Muscle of back (tissue), 3 donors: ENCODE measurements at regions not wholly inside any gene's neighbourhood (a gene's known extent, or its start where the extent isn't known, plus 50 kb on each side); places are given as distances from the start of the nearest gene placed in this dataset.
"Not testable (repeated sequence)": the region's sequence is repeated elsewhere in the genome, so short reads cannot be mapped to it uniquely, and the experiment has no call there.

ENCODE experiments used
- DNase-seq, 3 donors: peaks; one replicate each; pipeline versions ENCODE4 v3.0.0 to v3.0.0-alpha.2; 2013

DNA sequence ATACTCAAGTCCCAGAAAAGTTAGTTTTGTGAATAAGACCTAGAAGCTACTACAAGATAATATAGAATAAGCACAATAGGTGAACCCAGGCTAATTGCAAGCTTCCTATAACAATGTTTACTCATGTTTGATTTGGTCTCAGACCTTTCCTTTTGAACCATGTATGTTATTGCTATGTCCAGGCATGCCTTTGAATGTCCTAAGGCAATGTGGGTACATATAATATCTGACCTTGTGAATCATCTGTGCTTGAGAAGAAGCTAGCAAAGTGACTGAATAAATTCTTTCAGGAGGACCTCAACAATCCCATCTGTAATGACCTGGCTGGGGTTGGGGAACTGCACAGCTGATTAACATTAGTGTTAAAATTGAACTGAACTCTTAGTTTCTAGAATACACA lies 1285.9 kb upstream of the CELF4 start:
- DNase-seq, result no peak

DNA sequence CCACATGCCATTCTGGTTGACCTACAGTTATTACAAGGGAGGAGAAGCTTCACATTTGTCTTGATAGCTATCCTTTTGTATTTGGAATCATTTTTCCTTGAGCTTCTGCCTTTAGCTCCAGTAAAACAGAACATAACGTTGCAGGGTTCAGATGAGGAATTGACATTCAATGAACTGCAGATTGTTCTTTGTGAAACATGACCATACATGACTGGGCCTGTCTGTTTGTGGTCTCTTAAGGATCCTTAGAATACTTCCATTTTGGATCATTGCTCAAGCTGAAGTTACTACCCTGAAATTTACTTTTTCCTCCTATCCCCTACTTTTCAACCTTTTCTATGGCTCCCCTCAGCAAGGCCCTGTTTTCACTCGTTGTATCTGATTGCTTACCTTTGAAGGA lies 1281.7 kb upstream of the CELF4 start:
- DNase-seq, result no peak

DNA sequence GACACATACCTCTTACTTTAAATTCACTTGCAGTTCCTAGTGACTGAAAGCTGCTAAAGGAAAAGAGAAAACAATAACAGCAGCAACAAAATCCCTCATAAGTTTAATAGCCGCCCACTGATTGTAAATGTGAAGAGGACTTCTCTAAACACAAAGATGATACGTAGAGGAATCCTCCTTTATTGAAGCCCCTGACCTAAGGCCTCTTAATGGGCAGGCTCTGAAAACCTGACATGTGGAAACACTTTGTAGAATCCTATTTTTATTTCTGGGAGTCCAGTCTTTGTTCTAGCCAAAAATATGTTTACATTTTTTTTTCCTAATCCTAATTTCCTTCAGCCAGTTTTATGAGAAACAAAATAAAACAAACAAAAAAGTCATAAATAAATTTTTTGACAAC lies 1277.7 kb upstream of the CELF4 start:
- DNase-seq, result peak; percentile 6 to 55 (median 14)

DNA sequence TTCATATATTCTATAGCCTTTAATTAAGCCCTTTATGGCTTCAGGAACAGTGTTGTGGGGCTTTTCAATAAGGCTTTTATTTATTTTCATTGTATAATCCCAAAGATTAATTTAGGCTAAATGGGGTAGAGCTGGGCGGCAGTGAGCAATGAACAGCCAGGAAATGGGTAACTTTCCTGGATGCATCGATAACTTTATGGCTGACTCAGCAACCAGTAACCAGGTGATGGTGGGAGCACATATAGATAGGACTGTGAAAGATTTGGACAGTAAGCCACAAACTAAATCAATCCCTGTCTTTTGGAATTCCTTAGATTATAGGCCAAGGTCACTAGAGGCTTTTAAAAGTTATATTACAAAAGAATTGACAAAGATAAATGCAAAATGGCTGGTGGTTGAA lies 1260.6 kb upstream of the CELF4 start:
- no peak for DNase-seq

DNA sequence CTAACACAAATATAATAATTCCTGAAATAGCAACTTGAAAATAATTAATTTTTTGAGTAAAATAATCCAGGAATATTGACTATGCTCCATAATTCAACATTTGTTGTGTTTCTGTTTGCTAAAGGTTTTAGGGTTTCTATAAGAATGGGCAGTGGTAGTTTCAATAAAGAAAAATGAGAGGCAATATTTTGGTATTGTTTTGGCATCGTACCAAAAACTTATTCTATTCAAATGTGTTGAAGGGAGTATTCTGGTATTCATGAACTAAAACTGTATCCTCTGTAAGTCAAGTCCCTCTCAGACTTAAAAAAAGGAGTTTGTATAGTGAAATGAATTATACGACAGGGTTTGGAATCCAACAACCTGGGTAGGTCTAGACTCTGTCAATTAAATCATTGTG lies 1245.6 kb upstream of the CELF4 start:
- no peak for DNase-seq

DNA sequence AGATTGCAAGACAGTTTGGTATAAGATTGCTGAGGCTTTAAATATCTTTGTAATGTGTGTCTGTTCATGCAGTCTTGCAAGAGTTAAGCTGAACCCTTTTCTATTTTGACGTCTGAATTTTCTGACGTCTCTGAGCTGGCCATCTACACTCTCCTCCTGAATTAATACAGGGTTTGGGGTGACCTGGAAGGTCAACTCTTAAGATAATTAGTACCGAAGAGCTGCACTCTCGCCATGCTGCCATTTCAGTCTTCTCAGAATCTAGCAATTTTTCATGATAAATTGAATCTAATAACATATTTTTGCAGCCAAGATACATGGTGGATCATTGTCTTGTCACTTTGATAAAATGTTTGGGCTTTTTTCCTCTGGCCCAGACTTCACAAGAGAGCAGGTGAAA lies 1245.2 kb upstream of the CELF4 start:
- no peak for DNase-seq

DNA sequence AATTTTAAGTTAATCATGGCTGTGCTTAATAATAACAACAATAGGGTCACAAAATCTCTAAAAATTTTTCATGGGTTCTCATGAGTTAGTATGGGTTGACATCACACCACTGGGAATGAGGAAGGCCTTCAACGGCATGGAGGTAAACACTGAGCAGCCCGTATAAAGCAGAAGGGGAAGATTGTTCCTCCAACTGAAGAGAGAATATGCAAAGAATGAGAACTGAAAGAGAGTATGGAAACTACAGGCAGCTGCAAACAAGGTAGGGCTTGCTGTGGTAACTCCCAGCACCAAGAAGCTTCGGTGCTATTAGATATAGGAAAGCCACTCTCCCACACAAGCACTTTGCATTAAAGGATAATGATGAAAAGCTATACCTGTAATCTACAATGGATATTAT lies 1242.3 kb upstream of the CELF4 start:
- no peak for DNase-seq

DNA sequence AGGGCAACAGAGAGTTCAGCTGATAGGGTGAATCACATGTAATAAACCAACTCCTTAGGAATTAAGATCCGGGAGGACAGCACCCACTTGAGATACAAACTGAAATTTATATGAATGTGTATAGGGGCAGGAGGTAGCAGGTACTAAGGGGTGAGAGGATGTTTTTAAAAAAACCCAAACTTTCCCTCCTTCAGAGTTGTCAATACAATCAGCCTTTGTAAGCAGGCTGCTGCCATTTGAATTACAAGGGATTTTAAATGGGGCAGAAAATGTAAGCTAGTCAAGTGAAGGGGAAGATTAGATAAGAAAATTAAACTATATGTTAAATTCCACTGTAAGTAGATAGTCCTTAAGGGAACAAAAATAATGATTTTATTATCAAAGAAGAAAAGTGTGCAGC lies 1239.7 kb upstream of the CELF4 start:
- no peak for DNase-seq

DNA sequence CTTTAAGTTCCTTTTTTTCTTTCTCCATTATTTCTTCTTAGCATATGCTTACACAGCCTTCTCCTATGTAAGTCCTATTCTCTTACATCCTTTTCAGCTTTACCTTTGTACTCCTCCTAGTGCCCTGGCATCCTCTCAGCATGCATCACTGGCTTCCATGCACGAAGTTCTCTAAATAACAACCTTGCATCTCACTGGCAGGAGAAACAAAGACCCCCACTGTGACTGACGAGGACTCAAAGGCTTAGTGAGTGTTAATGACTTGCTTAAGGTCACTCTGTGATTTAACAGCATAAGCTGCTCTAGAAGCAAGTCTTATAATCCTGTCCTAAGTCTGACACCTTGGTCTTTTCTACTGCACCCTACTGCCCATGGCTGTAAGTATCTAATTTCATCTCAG lies 1236.0 kb upstream of the CELF4 start:
- DNase-seq, result no peak

DNA sequence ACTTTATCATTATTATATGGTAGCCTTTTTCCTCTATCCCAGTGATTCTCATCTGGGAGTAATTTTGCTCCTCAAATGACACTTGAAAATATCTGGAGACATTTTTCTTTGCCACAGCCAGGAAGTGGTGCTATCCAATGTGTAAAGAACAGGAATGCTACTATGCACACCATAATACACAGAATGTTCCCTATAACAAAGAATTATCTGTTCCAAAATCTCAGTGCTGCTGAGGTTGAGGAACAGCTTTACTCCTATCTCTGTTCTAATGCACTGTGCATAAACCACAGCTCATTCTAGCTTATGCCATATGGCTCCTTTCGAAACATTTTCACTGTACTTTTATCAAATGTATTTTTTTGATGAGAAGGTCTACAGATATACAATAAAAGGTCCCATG lies 1231.2 kb upstream of the CELF4 start:
- no peak for DNase-seq

DNA sequence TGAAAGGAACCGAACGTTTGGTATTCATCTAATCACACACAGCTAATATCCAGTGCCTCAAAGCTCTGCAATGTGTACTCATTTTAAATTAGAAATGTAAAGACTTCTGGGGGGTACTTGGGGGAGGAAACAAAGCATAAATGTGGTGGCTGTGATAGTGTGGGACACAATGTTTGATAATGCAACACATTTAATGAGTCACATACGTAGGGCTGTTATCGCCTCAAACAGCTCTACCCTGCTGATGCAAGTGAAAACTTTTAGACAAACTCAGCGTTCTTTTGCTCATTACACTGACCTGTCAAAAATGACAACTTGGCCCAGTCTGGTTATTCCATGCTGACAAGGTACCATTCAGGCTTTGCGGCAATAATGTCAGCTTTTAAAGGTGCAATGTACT lies 1227.1 kb upstream of the CELF4 start:
- DNase-seq, result no peak

DNA sequence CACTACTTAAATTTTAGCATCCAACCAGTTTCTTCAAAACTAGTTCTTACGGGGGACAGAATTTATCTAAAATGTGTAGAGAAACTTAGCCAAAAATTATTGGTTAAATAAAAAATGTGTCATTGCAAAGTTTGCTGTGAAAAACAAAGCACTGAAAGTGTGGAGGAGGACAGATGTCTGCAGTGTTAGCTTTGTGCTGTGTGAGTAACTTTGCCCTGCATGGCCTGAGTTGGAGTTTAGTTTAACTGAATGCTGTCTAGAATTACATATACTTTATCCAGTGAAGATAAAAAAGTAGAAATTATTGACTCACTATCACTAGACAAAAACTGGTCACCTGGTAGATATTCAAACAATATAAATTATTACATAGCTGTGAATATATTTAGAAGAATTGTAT lies 1225.2 kb upstream of the CELF4 start:
- DNase-seq, result no peak

DNA sequence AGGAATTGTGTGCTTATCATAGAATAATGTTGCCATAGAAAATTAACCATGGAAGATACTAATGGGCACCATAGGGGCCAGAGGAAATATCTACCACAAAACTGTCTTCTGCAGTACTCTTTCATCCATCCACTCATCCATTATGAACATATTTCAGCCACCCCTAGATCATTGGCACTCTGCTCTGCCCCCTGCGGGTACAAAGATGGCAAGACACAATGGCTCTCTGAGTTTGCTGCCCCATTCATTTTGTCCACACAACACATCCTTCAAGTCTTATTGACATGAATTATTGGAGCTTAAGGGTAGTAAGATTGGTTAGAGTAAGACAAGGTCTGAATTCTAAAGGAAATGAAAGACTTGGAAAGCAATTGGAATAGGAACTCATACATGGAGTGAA lies 1224.7 kb upstream of the CELF4 start:
- no peak for DNase-seq

DNA sequence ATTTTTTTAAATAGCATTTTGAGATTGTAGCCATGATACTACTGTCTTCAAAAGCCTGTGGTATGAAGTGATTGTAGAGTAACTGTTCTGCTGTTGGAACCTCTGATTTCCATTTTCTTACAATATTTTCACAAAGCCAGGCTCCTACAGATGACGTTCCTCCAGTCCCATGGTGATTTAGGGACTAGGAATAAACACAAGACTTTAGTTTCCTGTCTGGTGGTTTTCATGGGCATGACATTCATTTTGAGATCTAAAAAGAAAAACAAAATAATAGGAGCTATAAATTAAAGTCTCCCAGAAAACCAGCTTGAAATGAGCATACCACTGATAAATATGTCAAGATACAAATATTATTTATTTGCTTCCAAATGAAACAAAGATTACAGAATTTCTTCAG lies 1223.5 kb upstream of the CELF4 start:
- DNase-seq, result no peak

DNA sequence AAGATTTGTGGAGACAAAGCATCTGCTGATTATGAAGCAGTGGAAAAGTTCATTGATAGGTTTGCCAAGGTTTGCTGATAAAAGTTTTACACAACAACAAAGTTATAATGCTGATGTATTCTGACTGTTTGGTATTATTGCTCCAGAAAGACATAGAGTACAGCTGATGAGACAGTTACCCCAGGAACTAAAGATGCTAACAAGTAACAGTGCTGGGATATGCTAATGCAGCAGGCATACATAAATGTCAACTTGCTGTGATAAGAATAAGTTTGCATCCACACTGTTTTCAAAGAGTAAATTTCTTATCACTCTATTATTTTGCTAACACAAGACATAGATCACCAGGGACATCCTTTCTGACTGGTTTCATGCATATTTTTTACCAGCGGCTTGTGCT lies 1221.3 kb upstream of the CELF4 start:
- DNase-seq, result no peak

DNA sequence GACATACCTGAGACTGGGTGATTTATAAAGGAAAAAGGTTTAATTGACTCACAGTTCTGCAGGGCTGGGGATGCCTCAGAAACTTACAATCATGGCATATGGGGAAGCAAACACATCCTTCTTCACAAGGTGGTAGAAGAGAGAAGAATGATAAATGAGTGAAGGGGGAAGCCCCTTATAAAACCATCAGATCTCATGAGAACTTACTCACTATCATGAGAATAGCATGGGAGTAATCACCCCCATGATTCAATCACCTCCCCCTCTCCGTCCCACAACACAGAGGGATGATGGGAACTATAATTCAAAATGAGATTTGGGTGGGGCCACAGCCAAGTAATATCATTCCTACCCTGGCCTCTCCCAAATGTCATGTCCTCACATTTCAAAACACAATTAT lies 1206.0 kb upstream of the CELF4 start:
- not testable (repeated sequence) for DNase-seq

DNA sequence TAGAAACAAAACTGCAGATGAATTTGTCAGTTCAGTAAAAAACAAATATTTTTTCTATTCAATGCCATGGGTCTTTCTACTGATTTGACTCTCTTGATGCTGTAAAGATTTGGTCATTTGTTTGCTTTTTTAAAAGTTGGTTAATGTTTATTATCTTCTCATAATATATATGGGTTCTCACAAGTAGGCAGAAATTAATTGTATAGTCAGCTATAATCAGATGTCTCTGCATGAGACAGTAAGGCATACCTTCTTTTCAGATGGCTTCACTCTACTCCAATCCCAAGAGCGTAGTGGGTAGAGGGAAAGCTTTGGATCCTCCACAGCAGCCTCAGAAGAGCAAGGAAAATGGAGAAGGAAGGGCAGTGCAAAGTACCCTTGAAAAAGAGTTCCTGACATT lies 1202.9 kb upstream of the CELF4 start:
- no peak for DNase-seq

DNA sequence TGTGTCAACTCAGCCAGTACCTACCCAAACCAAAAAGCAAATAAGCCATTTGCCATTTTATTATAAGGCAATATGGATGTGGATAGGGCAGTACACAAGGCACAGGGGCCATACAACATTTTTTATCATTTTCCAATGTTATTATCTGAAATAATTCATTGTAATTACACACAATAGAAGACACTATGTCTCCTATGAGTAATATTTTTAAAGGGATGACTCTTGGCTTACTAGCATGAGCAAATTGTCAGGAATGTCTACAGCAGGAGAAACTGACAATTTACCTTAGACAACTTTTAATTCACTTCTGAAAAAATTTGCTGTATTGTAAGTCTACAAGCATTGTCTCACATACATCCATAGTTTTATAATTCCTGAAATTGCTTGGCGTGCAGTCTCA lies 1193.9 kb upstream of the CELF4 start:
- DNase-seq, result no peak

DNA sequence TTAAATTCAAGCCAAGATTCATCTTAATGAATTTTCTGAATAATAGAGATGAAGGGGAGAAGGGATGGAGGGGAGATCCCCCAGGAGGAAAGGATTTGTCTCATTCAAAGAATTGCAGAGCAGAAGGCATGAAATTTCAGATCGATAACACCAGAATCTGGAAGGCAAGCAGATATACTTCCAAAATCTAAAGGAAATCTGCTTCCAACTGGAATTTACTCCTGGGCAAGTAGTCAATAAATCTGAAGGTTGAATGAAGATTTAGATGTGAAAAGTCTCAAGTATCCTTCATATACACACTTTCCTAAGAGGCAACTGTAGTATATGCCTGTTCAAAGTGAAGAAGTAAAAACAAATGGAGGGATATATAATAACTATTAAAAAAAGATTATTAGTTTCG lies 1190.8 kb upstream of the CELF4 start:
- DNase-seq, result no peak

DNA sequence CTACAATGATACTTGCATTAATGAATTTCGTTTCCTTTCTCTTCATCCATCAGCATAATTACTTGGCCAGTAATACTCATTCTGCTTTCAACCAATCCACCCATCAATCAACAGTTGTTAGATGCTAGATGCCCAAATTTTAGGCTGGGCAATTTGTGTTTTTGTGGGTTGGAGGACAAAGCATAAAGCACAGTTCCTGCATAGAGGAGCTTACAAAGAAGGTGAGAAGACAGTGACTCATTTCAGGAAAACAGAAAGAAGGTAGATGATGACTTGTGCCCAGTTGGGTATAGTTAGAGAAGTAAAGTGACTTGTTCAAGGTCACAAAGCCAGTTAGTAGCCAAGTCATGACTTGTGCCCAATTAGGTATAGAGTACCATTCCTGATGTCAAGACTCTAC lies 1186.8 kb upstream of the CELF4 start:
- no peak for DNase-seq

DNA sequence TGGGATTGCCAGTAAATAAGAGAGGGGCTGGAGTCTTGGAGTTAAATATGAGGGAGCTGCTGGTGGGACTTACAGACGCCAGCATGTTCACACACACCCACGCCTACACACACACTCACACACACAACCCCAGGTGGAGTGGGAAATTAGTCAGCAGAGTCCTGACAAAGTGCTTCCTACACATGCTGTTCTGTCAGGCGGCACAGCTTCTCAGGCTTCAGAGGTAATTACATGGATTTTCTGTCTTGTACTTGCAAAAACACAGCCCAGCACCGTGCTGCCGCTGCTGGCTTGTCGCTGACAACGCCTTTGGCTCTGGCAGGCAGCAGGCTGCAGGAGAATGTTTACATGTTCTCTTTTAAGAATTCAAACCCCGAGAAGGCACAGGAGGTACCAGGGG lies 1186.3 kb upstream of the CELF4 start:
- DNase-seq, result peak in 2 of 3 donors; percentile 13 to 47

DNA sequence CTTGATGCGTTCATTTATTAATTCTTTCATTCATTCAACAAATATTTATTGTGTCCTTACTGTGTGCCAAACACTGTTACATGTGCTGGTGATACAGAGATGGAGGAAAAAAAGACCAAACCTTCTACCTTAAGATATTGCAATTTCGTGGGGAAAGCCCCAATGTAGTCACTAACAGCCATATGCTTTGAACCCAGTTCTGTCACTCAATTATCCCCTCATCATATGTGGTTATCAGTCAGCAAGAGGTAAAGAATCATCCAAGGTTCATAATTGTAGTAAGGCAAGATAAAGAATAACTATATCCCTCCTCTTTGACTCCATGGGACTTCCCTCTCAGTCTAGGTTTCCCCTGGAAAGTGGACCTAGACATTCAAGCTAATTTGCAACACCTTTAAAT lies 1185.6 kb upstream of the CELF4 start:
- no peak for DNase-seq

DNA sequence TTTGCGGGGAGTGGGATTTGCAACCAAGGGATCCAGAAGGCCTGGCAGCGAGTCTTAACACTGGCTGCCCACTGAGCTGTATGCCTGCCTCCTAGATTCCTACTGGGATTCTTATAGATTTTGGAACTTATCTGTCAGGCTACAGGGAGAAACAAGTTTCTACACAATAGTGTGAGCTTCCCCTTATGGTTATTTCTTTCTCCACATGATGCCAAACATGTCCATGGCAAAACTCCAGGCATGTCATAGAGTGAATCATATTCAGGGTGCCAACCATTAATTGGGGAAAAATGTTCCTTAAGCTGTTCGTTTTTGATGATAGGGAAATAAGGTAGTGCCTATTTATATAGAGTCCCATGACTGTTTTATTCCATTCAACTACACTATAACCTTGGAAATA lies 1185.2 kb upstream of the CELF4 start:
- DNase-seq, result no peak

DNA sequence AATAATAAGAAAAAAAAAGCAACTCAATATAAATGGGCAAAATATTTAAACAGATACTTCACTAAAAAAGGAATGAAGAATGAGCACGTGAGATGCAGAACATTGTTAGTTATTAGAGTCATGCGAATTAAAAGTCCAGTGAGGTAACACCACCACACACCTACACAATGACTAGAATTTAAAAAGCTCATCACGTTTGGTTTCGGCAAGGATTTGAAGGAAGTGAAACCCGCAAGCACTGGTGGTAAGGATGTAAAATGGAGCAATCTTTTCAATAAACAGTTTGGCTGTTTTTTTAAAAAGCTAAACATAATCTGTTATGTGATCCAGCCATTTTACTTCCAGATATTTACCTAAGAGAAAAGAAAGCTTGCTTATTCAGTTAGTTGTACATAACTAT lies 1181.6 kb upstream of the CELF4 start:
- no peak for DNase-seq

DNA sequence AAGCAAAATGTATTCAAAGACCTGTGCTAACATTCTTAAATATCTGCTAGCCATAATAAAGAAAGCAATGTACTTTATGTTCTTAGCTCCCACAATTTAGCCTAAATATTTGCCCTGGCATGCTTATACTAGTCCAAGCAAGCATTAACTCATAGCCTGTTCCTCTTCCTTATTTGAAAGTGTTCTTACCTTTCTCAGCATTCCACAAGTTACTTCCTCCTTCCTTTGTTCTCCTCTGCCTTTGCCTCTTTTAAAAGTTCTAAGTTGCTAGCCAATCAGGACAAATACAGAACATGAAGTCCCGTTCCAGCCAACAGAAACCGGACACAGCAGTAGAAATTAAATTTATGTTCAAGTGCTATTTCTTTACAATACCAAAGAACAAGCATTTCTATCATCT lies 1154.6 kb upstream of the CELF4 start:
- DNase-seq, result not testable (repeated sequence)
